ENCODE measurements at regions not wholly inside any gene's neighbourhood (a gene's known extent, or its start where the extent isn't known, plus 50 kb on each side); places are given as distances from the start of the nearest gene placed in this dataset.

GRCh38 chr18:46279673-46280072, 175.5 kb downstream of the HAUS1 start:
- BruUV-seq (replicated peaks): no TSS peak
- Histone ChIP-seq H3K9ac (ENCODE audit: insufficient read depth in 1 of 2, low read depth in 2 of 2, low read length in 2 of 2) (no peak overlapping the region), H3K4me1 (replicated peaks in 1 of 2; ENCODE audit: control insufficient read depth in 2 of 2, insufficient read depth in 2 of 2, low read length in 2 of 2) (peaks cover 0 to 9% of the 10 kb centered on the region in 2 experiments; a peak in 1 of 5 replicates), H3K27ac (ENCODE audit: extremely low read depth, low read depth, low read length) (no peak overlapping the region), H4K20me1 (replicated peaks; ENCODE audit: control insufficient read depth, insufficient read depth, low read length) (peaks cover 5% of the 10 kb centered on the region), H3K9me3 (replicated peaks; ENCODE audit: control insufficient read depth, insufficient read depth, low read depth, low read length) (no peaks in the 10 kb centered on the region), H3K27me3 (ENCODE audit: control insufficient read depth in 2 of 2, insufficient read depth in 2 of 2, low read length in 2 of 2) (peaks cover 0 to 2% of the 10 kb centered on the region in 2 experiments; a peak in 1 of 5 replicates), H3K79me2 (ENCODE audit: control insufficient read depth, insufficient read depth, low read length) (no peaks in the 10 kb centered on the region), H3K4me3 (no peak overlapping the region), H3K9me1 (ENCODE audit: control insufficient read depth, insufficient read depth, low read length) (no peaks in the 10 kb centered on the region), H2AFZ (ENCODE audit: low read depth, low read length) (no peak overlapping the region), H3K4me2 (ENCODE audit: insufficient read depth, low read length) (no peak overlapping the region), H3K36me3 (ENCODE audit: control insufficient read depth, insufficient read depth, low read length) (no peaks in the 10 kb centered on the region)
- ChIA-PET POLR2A (interaction anchor here (1.1 kb wide), 1 partner anchor 31 kb away, joined by 3 read pairs; no protein-coding TSS in a partner anchor), CTCF (ENCODE audit: low intra/inter-chr PET ratio) (no interaction called here)
- ATAC-seq: no peak
- intact Hi-C loops (cut with micrococcal nuclease) (loop anchor here (2.0 to 5.0 kb wide), 4 partner anchors 107 to 379 kb away; a partner anchor contains a TSS), in situ Hi-C loops (cut with MboI) (loop anchor here (10.0 to 25.0 kb wide), 2 partner anchors 208 to 375 kb away; partner anchors contain the start of gene LOXHD1)
- TF ChIP-seq ZNF830 (CRISPR knock-in tag; IDR thresholded peaks at IDR 0.05): no peak
- no peak for TF ChIP-seq ZBTB43 (CRISPR knock-in tag; IDR thresholded peaks at IDR 0.05)
- no peak for TF ChIP-seq TEAD2 (tag; IDR thresholded peaks at IDR 0.05)
- no peak for FAIRE-seq
- no peak for DNase-seq (ENCODE audit: extremely low read depth in 1 of 4, low spot score in 3 of 4)
- WGBS (ENCODE audit: insufficient coverage, low coverage, missing lambda C conversion rate): 36% methylated on average over 6 of the region's 6 CpGs
